IgD-negative memory B cell (primary cell): ENCODE measurements at regions not wholly inside any gene's neighbourhood (a gene's known extent, or its start where the extent isn't known, plus 50 kb on each side); places are given as distances from the start of the nearest gene placed in this dataset.
"Not testable (repeated sequence)": the region's sequence is repeated elsewhere in the genome, so short reads cannot be mapped to it uniquely, and the experiment has no call there.

Source experiments
- H3K27ac Mint-ChIP-seq, 3 donors: one replicate each; pipeline ENCODE4 v1.8.0; 2020 to 2022; ENCODE audit warnings: mild to moderate bottlenecking in 3 of 3, mixed read lengths in 3 of 3, moderate library complexity in 1 of 3
- H3K27me3 Mint-ChIP-seq: one replicate; pipeline ENCODE4 v1.8.0; 2021; ENCODE audit warnings: mixed read lengths
- H3K36me3 Mint-ChIP-seq: one replicate; pipeline ENCODE4 v1.8.0; 2020; ENCODE audit warnings: mild to moderate bottlenecking, mixed read lengths
- H3K4me1 Mint-ChIP-seq, 3 donors: one replicate each; pipeline ENCODE4 v1.8.0; 2020 to 2022; ENCODE audit warnings: mixed read lengths in 3 of 3, mild to moderate bottlenecking in 1 of 3
- H3K4me3 Mint-ChIP-seq, 4 donors: one replicate each; pipeline ENCODE4 v1.8.0; 2020 to 2022; ENCODE audit warnings: mild to moderate bottlenecking in 4 of 4, mixed read lengths in 4 of 4, moderate library complexity in 3 of 4
- H3K9me3 Mint-ChIP-seq, 3 donors: one replicate each; pipeline ENCODE4 v1.8.0; 2020 to 2021; ENCODE audit warnings: mixed read lengths in 3 of 3, mild to moderate bottlenecking in 1 of 3

GRCh38 chr11:90294091-90294490, 71.2 kb upstream of the CHORDC1 start:
- Mint-ChIP-seq H3K27me3 (peaks cover 1% of the 10 kb centered on the region), H3K9me3 (no peaks in the 10 kb centered on the region), H3K4me1 (peaks cover 0 to 1% (median 0%) of the 10 kb centered on the region in 3 donors), H3K27ac (no peak overlapping the region), H3K36me3 (no peaks in the 10 kb centered on the region), H3K4me3 (no peak overlapping the region)

GRCh38 chr11:90288212-90288821, 65.5 kb upstream of the CHORDC1 start:
- Mint-ChIP-seq H3K4me3 (no peak overlapping the region), H3K4me1 (no peaks in the 10 kb centered on the region), H3K36me3 (no peaks in the 10 kb centered on the region), H3K9me3 (peaks cover 3 to 5% (median 5%) of the 10 kb centered on the region in 3 donors), H3K27ac (no peak overlapping the region), H3K27me3 (no peaks in the 10 kb centered on the region)

- Mint-ChIP-seq H3K27ac (no peak overlapping the region), H3K36me3 (no peaks in the 10 kb centered on the region), H3K27me3 (no peaks in the 10 kb centered on the region), H3K9me3 (peaks cover 4 to 5% (median 5%) of the 10 kb centered on the region in 3 donors), H3K4me1 (no peaks in the 10 kb centered on the region), H3K4me3 (no peak overlapping the region)
Observed at GRCh38 chr11:90286640-90287039, 63.8 kb upstream of the CHORDC1 start.

GRCh38 chr11:90284171-90284570, 61.3 kb upstream of the CHORDC1 start:
- no peaks in the 10 kb centered on the region for H3K4me1 Mint-ChIP-seq
- H3K36me3 Mint-ChIP-seq: peaks cover 2% of the 10 kb centered on the region
- H3K27ac Mint-ChIP-seq: no peak overlapping the region
- H3K4me3 Mint-ChIP-seq: no peak overlapping the region
- no peaks in the 10 kb centered on the region for H3K27me3 Mint-ChIP-seq
- H3K9me3 Mint-ChIP-seq: peaks cover 4 to 8% (median 5%) of the 10 kb centered on the region in 3 donors

GRCh38 chr11:90282551-90283071, 59.8 kb upstream of the CHORDC1 start:
- not testable (repeated sequence) for H3K27ac Mint-ChIP-seq, H3K4me3 Mint-ChIP-seq, H3K36me3 Mint-ChIP-seq, H3K4me1 Mint-ChIP-seq, H3K27me3 Mint-ChIP-seq, H3K9me3 Mint-ChIP-seq

GRCh38 chr11:90274362-90274761, 51.5 kb upstream of the CHORDC1 start:
- Mint-ChIP-seq H3K9me3 (peaks cover 0 to 4% (median 0%) of the 10 kb centered on the region in 3 donors), H3K27ac (no peak overlapping the region), H3K4me3 (no peak overlapping the region), H3K27me3 (peaks cover 1% of the 10 kb centered on the region), H3K36me3 (no peaks in the 10 kb centered on the region), H3K4me1 (no peaks in the 10 kb centered on the region)
